CD8-positive, alpha-beta memory T cell (primary cell): ENCODE measurements at regions not wholly inside any gene's neighbourhood (a gene's known extent, or its start where the extent isn't known, plus 50 kb on each side); places are given as distances from the start of the nearest gene placed in this dataset.
"Not testable (repeated sequence)": the region's sequence is repeated elsewhere in the genome, so short reads cannot be mapped to it uniquely, and the experiment has no call there.

Experiments
- CTCF ChIA-PET: fragments of 350-600 bp; sonication (Branson Sonifier 250); formaldehyde crosslinking; loops from one replicate; lab custom pipeline; 2021; ENCODE audit warnings: antibody characterized with exemption; lab: Charles Lee
- POLR2A ChIA-PET: fragments of 350-600 bp; sonication (Branson Sonifier 250); formaldehyde crosslinking; loops from one replicate; lab custom pipeline; 2021; ENCODE audit warnings: antibody characterized with exemption; lab: Charles Lee
- DNase-seq, 5 donors: peaks; one replicate each; pipeline versions ENCODE4 v3.0.0 to v3.0.0-alpha.2; 2020 to 2022; ENCODE audit warnings: mixed read lengths in 1 of 5
- H3K27ac ChIP-seq: one replicate; pipeline ENCODE4 v1.7.0; 2013; ENCODE audit warnings: low read depth, mild to moderate bottlenecking, low read length, moderate library complexity
- H3K27me3 ChIP-seq: 2 replicates; pipeline ENCODE4 v1.7.0; 2013; ENCODE audit warnings: low read length, mild to moderate bottlenecking; ENCODE audit not compliant: insufficient read depth, poor library complexity, severe bottlenecking
- H3K36me3 ChIP-seq: 2 replicates; pipeline ENCODE4 v1.7.0; 2013; ENCODE audit warnings: mild to moderate bottlenecking, low read length, moderate library complexity; ENCODE audit not compliant: insufficient read depth
- H3K4me1 ChIP-seq: 2 replicates; pipeline ENCODE4 v1.7.0; 2013; ENCODE audit warnings: mild to moderate bottlenecking, low read length, moderate library complexity; ENCODE audit not compliant: insufficient read depth
- H3K4me3 ChIP-seq: 2 replicates; pipeline ENCODE4 v1.7.0; 2013; ENCODE audit warnings: mild to moderate bottlenecking, low read length
- H3K9me3 ChIP-seq: 2 replicates; pipeline ENCODE4 v1.7.0; 2013; ENCODE audit warnings: mild to moderate bottlenecking, low read length
- H3K27ac Mint-ChIP-seq, 8 donors: one replicate each; pipeline ENCODE4 v1.8.0; 2020 to 2021; ENCODE audit warnings: mixed read lengths in 8 of 8, mild to moderate bottlenecking in 6 of 8, inconsistent platforms in 3 of 8, moderate library complexity in 3 of 8
- H3K27me3 Mint-ChIP-seq, 2 donors: one replicate each; pipeline ENCODE4 v1.8.0; 2020 to 2021; ENCODE audit warnings: mixed read lengths in 2 of 2, mild to moderate bottlenecking in 1 of 2, moderate library complexity in 1 of 2
- H3K36me3 Mint-ChIP-seq, 3 donors: one replicate each; pipeline ENCODE4 v1.8.0; 2020 to 2021; ENCODE audit warnings: mixed read lengths in 3 of 3, inconsistent platforms in 1 of 3, mild to moderate bottlenecking in 1 of 3
- H3K4me1 Mint-ChIP-seq, 3 donors: one replicate each; pipeline ENCODE4 v1.8.0; 2020 to 2021; ENCODE audit warnings: mixed read lengths in 3 of 3, inconsistent platforms in 1 of 3, mild to moderate bottlenecking in 1 of 3
- H3K4me3 Mint-ChIP-seq, 7 donors: one replicate each; pipeline ENCODE4 v1.8.0; 2020 to 2021; ENCODE audit warnings: mixed read lengths in 7 of 7, mild to moderate bottlenecking in 6 of 7, moderate library complexity in 4 of 7, inconsistent platforms in 2 of 7
- H3K9me3 Mint-ChIP-seq, 5 donors: one replicate each; pipeline ENCODE4 v1.8.0; 2020 to 2022; ENCODE audit warnings: mixed read lengths in 5 of 5, mild to moderate bottlenecking in 3 of 5, moderate library complexity in 2 of 5, inconsistent platforms in 1 of 5

DNA sequence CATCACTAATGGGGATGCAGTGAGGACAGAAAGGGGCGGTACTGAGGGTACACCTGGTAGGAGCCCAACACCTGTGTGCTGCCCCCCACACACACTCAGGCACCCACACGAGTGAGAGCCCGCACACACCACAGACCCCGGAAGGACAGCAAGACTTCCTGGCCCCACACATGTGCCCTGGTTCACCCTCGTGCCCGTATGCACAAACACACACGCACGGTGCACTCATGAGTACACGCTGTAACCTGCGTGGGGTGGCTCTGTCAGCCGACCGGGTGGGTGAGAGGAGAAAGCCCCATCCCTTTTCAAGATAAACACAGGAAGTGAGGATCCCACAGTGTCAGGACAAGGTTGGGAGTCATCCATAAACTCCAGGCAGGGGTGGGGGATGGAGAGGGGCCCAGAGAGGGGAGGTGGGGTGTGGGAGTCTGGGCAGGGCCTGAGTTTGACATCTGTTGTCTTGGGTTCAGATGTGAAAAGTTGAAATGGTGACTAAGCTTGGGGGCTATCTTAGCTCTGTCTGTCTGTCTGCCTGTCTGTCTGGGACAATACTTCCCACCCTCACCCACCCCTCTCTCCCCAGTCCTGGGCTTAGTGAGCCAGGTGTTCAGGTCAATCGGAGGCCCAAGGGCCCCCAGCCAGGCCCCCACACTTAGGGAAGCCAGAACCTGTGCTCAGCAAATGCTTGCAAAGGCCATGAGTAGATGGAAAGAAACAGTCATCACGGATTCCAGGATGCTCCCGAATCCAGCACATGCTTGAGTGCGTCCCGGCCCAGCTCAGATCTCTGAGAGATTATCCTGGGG lies 119.8 kb upstream of the ZBTB40 start:
- no peak for DNase-seq
- Histone ChIP-seq H3K9me3 (no peaks in the 10 kb centered on the region), H3K4me3 (no peak overlapping the region), H3K27ac (no peak overlapping the region), H3K36me3 (no peaks in the 10 kb centered on the region), H3K27me3 (no peaks in the 10 kb centered on the region), H3K4me1 (no peaks in the 10 kb centered on the region)
- no peak overlapping the region for H3K27ac Mint-ChIP-seq
- H3K4me1 Mint-ChIP-seq, result no peaks in the 10 kb centered on the region
- ChIA-PET CTCF (no interaction called here), POLR2A (no interaction called here)
- H3K36me3 Mint-ChIP-seq, result no peaks in the 10 kb centered on the region
- peaks cover 8 to 31% of the 10 kb centered on the region in 2 donors for H3K27me3 Mint-ChIP-seq
- no peaks in the 10 kb centered on the region for H3K9me3 Mint-ChIP-seq
- no peak overlapping the region for H3K4me3 Mint-ChIP-seq

DNA sequence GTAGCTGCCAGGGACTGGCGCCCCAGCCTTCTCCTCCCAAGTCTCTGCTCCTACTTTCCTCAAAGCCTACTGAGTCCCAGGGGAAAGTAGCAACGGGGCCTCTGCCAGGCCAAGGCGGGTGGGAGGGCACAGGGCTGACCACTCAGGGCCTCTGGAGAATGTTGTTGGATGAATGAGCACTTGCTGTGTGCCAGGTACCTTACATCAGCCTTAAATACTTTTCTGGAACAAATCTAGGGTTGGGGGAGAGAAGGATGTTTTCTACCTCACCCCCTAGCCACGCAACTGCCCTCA lies 119.3 kb upstream of the ZBTB40 start:
- Histone ChIP-seq H3K27ac (no peak overlapping the region), H3K4me1 (no peaks in the 10 kb centered on the region), H3K4me3 (no peak overlapping the region), H3K27me3 (no peaks in the 10 kb centered on the region), H3K9me3 (no peaks in the 10 kb centered on the region), H3K36me3 (no peaks in the 10 kb centered on the region)
- ChIA-PET CTCF (no interaction called here), POLR2A (no interaction called here)
- Mint-ChIP-seq H3K4me1 (no peaks in the 10 kb centered on the region), H3K4me3 (no peak overlapping the region), H3K27ac (no peak overlapping the region), H3K27me3 (peaks cover 8 to 27% of the 10 kb centered on the region in 2 donors), H3K36me3 (no peaks in the 10 kb centered on the region), H3K9me3 (no peaks in the 10 kb centered on the region)
- no peak for DNase-seq

DNA sequence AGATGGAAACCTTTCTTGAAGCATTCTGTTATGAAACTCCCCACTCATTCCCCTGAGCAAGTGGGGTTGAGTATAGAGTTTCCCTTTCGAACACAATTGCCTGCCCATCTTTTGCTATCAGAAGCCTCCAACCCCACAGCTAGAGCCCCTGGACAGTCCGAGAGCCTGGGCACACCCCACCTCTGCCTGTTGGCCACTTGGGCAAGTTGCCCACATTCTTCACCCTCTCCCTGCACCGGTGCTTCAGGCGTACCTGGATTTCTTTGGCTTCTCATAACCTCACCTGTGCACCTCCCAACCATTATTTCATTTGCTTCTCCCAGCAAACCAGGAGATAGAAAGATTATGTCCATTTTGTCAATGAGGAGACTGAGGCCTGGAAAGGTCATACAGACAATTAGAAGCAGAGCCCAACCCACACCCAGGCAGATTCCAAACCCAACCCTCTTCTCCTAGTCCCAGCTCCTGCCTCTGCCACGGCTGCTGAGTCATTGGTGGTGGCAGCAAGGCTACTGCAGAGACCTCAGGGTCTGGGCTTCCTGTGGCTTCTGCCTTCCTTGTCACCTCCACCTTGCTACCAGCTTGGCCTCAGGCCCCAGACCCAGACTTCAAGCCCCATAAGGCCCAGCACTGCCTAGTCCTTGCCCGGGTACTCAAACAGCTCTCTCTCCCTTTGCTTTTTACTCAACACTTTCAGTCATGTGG lies 118.7 kb upstream of the ZBTB40 start:
- Mint-ChIP-seq H3K27ac (peak overlapping the region in 1 of 8 donors; percentile 21), H3K9me3 (no peaks in the 10 kb centered on the region), H3K27me3 (peaks cover 8 to 26% of the 10 kb centered on the region in 2 donors), H3K4me1 (no peaks in the 10 kb centered on the region), H3K4me3 (no peak overlapping the region), H3K36me3 (no peaks in the 10 kb centered on the region)
- ChIA-PET POLR2A (no interaction called here), CTCF (no interaction called here)
- DNase-seq, result no peak
- Histone ChIP-seq H3K36me3 (no peaks in the 10 kb centered on the region), H3K4me1 (no peaks in the 10 kb centered on the region), H3K27me3 (no peaks in the 10 kb centered on the region), H3K4me3 (no peak overlapping the region), H3K9me3 (no peaks in the 10 kb centered on the region), H3K27ac (no peak overlapping the region)

DNA sequence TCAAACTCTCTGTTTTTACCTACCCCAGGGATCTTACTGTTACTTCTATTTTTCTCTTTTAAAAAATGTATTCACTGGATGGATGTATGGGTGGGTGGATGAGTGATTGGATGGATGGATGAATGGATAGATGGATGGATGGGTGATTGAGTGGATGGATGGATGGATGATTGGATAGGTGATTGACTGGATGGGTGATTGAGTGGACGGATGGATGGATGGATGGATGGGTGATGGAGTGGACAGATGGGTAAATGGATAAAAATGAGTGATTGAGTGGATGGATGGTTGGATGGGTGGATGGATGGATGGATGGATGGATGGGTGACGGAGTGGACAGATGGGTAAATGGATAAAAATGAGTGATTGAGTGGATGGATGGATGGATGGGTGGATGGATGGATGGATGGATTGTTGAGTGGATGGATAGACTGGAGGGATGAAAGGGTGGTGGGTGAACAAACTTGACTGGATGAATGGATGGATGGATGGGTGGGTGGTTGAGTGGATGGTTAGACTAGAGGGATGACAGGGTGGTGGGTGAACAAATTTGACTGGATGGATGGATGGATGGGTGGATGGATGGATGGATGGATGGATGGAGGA lies 118.0 kb upstream of the ZBTB40 start:
- POLR2A ChIA-PET, result no interaction called here
- Histone ChIP-seq H3K27me3 (no peaks in the 10 kb centered on the region), H3K27ac (no peak overlapping the region), H3K4me1 (no peaks in the 10 kb centered on the region), H3K4me3 (no peak overlapping the region), H3K9me3 (no peaks in the 10 kb centered on the region), H3K36me3 (no peaks in the 10 kb centered on the region)
- CTCF ChIA-PET, result no interaction called here
- no peak overlapping the region for H3K27ac Mint-ChIP-seq
- H3K9me3 Mint-ChIP-seq, result no peaks in the 10 kb centered on the region
- H3K27me3 Mint-ChIP-seq, result peaks cover 11 to 29% of the 10 kb centered on the region in 2 donors
- H3K4me1 Mint-ChIP-seq, result no peaks in the 10 kb centered on the region
- no peak for DNase-seq
- no peaks in the 10 kb centered on the region for H3K36me3 Mint-ChIP-seq
- H3K4me3 Mint-ChIP-seq, result peak overlapping the region in 1 of 7 donors; percentile 37

DNA sequence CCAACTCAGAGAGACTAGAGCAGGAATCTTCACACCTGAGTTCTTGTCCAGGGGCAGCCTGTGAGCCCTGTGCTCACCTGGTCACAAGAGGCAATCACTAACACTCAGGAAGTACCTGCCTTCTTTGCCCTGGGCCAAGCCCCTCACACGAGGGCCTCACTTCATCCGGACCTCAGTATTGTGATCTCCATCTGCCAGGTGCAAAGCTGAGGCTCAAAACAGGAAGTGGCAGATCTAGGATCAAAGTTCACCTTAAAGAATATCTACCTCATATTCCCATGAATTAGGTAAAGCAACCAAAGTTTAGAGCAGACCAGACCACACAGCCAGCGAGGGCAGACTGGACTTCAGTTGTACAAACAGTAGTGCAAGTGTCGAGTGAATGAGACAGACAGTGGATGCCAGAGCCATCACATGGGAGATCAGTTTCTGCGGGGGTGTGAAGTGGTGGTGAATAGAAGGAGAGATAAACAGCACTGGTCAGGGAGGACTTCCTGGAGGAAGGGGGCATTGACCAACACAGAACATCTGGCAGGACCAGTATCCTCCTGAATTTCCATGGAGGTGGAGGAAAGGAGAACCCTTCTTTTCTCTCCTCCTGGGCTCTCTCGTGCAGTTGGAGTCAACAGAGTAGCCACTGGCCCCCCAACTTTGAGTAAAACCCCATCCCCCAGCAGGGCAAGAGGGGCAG lies 116.6 kb upstream of the ZBTB40 start:
- Histone ChIP-seq H3K36me3 (no peaks in the 10 kb centered on the region), H3K9me3 (no peaks in the 10 kb centered on the region), H3K4me3 (no peak overlapping the region), H3K27ac (no peak overlapping the region), H3K27me3 (no peaks in the 10 kb centered on the region), H3K4me1 (no peaks in the 10 kb centered on the region)
- Mint-ChIP-seq H3K9me3 (no peaks in the 10 kb centered on the region), H3K27me3 (peaks cover 15 to 34% of the 10 kb centered on the region in 2 donors), H3K27ac (peak overlapping the region in 1 of 8 donors; percentile 17), H3K36me3 (no peaks in the 10 kb centered on the region), H3K4me1 (no peaks in the 10 kb centered on the region), H3K4me3 (no peak overlapping the region)
- no peak for DNase-seq
- ChIA-PET POLR2A (no interaction called here), CTCF (no interaction called here)

DNA sequence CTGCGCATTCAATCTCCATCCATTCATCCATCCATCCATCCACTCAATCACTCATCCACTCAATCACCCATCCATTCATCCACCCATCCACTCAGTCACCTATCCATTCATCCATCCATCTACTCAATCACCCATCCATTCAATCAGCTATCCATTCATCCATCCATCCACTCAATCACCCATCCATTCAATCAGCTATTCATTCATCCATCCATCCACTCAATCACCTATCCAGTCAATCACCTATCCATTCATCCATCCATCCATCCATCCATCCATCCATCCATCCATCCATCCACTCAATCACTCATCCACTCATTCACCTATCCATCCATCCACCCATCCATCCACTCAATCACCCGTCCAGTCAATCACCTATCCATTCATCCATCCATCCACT lies 115.4 kb upstream of the ZBTB40 start:
- H3K4me3 ChIP-seq, H3K36me3 ChIP-seq, DNase-seq, CTCF ChIA-PET, H3K27ac Mint-ChIP-seq, H3K4me1 ChIP-seq, POLR2A ChIA-PET, H3K4me3 Mint-ChIP-seq, H3K36me3 Mint-ChIP-seq, H3K9me3 ChIP-seq, H3K9me3 Mint-ChIP-seq, H3K27ac ChIP-seq, H3K4me1 Mint-ChIP-seq, H3K27me3 ChIP-seq: not testable (repeated sequence)
- peaks cover 17 to 45% of the 10 kb centered on the region in 2 donors for H3K27me3 Mint-ChIP-seq

DNA sequence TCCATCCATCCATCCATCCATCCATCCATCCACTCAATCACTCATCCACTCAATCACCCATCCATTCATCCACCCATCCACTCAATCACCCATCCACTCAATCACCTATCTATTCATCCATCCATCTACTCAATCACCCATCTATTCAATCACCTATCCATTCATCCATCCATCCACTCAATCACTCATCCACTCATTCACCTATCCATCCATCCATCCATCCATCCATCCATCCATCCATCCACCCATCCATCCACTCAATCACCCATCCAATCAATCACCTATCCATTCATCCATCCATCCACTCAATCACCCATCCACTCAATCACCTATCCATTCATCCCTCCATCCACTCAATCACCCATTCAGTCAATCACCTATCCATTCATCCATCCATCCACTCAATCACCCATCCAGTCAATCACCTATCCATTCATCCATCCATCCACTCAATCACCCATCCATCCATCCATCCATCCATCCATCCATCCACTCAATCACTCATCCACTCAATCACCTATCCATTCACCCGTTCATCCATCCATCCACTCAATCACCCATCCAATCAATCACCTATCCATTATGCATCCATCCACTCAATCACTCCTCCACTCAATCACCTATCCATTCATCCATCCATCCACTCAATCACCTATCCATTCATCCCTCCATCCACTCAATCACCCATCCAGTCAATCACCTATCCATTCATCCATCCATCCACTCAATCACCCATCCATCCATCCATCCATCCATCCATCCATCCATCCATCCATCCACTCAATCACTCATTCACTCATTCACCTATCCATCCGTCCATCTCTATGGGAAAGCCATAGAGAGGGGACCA lies 114.7 kb upstream of the ZBTB40 start:
- H3K27me3 ChIP-seq, POLR2A ChIA-PET, H3K9me3 ChIP-seq, H3K36me3 ChIP-seq, H3K4me1 ChIP-seq, H3K36me3 Mint-ChIP-seq, H3K27ac Mint-ChIP-seq, H3K4me3 ChIP-seq, H3K4me3 Mint-ChIP-seq, DNase-seq, CTCF ChIA-PET, H3K27ac ChIP-seq, H3K4me1 Mint-ChIP-seq, H3K9me3 Mint-ChIP-seq: not testable (repeated sequence)
- H3K27me3 Mint-ChIP-seq, result peaks cover 13 to 48% of the 10 kb centered on the region in 2 donors
